Adrenal gland (tissue), 5 donors: ENCODE measurements at regions not wholly inside any gene's neighbourhood (a gene's known extent, or its start where the extent isn't known, plus 50 kb on each side); places are given as distances from the start of the nearest gene placed in this dataset.

Experiments used
- POLR2A ChIP-seq, 2 donors: fragments of 450-650 bp; IDR thresholded peaks; one replicate each; pipeline ENCODE4 v1.6.1; 2017; ENCODE audit warnings: antibody characterized with exemption in 2 of 2, mild to moderate bottlenecking in 2 of 2, moderate library complexity in 1 of 2
- TF ChIP-seq, protein P1 (sequence below), 6 experiments: fragments of 450-650 bp in 4 of 6; fragments of 200-600 bp in 2 of 6; sonication (generic) in 1 of 6; IDR thresholded peaks; 1 replicate in 5 of 6; 2 replicates in 1 of 6; pipeline versions ENCODE4 v1.5.1 to v1.8.0; 2016 to 2021; ENCODE audit warnings: antibody characterized with exemption in 6 of 6, mild to moderate bottlenecking in 2 of 6, moderate library complexity in 1 of 6
- donor health status: DM: no; HTN: no; CAD: no.

DNA sequence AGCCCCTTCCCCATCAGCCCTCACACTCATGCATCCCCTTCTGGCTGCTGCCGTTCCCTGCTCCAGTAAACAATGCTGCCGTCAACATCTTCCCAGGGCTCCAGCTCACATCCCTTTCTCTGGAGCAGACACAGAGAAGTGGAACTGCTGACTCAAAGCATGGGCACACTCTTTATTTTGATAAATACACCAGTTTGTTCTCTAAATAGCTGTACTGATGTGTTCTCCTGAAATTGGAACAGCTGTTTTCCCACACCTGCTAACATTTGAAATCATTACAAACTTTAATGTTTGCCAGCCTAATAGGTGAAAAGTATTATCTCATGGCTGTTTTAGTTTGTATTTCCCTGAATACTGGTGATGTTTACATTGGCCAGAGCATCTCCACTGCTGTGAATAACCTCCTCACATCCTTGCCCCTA is 102.1 kb upstream of the NXT1 start:
- TF ChIP-seq, protein P1, sequence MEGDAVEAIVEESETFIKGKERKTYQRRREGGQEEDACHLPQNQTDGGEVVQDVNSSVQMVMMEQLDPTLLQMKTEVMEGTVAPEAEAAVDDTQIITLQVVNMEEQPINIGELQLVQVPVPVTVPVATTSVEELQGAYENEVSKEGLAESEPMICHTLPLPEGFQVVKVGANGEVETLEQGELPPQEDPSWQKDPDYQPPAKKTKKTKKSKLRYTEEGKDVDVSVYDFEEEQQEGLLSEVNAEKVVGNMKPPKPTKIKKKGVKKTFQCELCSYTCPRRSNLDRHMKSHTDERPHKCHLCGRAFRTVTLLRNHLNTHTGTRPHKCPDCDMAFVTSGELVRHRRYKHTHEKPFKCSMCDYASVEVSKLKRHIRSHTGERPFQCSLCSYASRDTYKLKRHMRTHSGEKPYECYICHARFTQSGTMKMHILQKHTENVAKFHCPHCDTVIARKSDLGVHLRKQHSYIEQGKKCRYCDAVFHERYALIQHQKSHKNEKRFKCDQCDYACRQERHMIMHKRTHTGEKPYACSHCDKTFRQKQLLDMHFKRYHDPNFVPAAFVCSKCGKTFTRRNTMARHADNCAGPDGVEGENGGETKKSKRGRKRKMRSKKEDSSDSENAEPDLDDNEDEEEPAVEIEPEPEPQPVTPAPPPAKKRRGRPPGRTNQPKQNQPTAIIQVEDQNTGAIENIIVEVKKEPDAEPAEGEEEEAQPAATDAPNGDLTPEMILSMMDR (IDR thresholded peaks at IDR 0.05) = no peak
- TF ChIP-seq POLR2A (IDR thresholded peaks at IDR 0.05) = no peak
